Testis (tissue), 2 donors: ENCODE measurements at regions not wholly inside any gene's neighbourhood (a gene's known extent, or its start where the extent isn't known, plus 50 kb on each side); places are given as distances from the start of the nearest gene placed in this dataset.

Experiments
- POLR2A ChIP-seq: fragments of 450-650 bp; IDR thresholded peaks from one replicate; pipeline ENCODE4 v1.6.1; 2017; ENCODE audit warnings: antibody characterized with exemption, mild to moderate bottlenecking, moderate library complexity
- TF ChIP-seq, protein P1 (sequence below), 3 experiments: fragments of 450-650 bp in 2 of 3; fragments of 200-600 bp in 1 of 3; sonication (generic) in 1 of 3; IDR thresholded peaks; one replicate each; pipeline ENCODE4 v1.5.1; 2016 to 2019; ENCODE audit warnings: antibody characterized with exemption in 3 of 3, mild to moderate bottlenecking in 2 of 3, moderate library complexity in 1 of 3

DNA sequence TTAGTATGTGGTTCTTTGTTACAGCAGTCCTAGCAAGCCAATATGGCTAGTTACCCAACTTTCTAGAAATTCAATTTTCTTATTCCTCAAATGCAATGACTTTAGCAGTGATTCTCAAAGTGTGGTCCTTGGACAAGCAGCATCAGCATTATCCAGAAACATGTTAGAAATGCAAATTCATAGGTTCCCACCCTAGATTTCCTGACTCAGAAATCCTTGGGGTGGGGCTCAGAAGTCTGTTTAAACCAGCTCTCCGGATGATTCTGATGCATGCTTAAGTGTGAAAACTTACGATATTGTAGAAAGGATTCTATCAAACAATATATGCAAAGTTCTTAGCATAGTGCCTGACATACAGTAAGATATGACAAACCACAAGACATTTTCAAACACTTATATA lies 757.1 kb downstream of the DHX35 start:
- TF ChIP-seq, protein P1, sequence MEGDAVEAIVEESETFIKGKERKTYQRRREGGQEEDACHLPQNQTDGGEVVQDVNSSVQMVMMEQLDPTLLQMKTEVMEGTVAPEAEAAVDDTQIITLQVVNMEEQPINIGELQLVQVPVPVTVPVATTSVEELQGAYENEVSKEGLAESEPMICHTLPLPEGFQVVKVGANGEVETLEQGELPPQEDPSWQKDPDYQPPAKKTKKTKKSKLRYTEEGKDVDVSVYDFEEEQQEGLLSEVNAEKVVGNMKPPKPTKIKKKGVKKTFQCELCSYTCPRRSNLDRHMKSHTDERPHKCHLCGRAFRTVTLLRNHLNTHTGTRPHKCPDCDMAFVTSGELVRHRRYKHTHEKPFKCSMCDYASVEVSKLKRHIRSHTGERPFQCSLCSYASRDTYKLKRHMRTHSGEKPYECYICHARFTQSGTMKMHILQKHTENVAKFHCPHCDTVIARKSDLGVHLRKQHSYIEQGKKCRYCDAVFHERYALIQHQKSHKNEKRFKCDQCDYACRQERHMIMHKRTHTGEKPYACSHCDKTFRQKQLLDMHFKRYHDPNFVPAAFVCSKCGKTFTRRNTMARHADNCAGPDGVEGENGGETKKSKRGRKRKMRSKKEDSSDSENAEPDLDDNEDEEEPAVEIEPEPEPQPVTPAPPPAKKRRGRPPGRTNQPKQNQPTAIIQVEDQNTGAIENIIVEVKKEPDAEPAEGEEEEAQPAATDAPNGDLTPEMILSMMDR (IDR thresholded peaks at IDR 0.05) = no peak
- TF ChIP-seq POLR2A = no peak
